Esophagus muscularis mucosa (tissue), 4 donors: ENCODE measurements at regions not wholly inside any gene's neighbourhood (a gene's known extent, or its start where the extent isn't known, plus 50 kb on each side); places are given as distances from the start of the nearest gene placed in this dataset.

ENCODE experiments used
- CTCF ChIP-seq, 3 experiments: fragments of 200-600 bp in 2 of 3; fragments of 450-650 bp in 1 of 3; sonication (generic) in 2 of 3; IDR thresholded peaks; one replicate each; pipeline ENCODE4 v1.5.1; 2017 to 2019; ENCODE audit warnings: antibody characterized with exemption in 3 of 3, mild to moderate bottlenecking in 2 of 3, moderate library complexity in 1 of 3
- EP300 ChIP-seq: sonication (generic); formaldehyde crosslinking; IDR thresholded peaks from one replicate; pipeline ENCODE4 v1.6.1; 2017; ENCODE audit warnings: antibody characterized with exemption
- POLR2AphosphoS5 ChIP-seq, 2 donors: sonication (generic); formaldehyde crosslinking; IDR thresholded peaks; one replicate each; pipeline ENCODE4 v1.6.1; 2017; ENCODE audit warnings: antibody characterized with exemption in 2 of 2

DNA sequence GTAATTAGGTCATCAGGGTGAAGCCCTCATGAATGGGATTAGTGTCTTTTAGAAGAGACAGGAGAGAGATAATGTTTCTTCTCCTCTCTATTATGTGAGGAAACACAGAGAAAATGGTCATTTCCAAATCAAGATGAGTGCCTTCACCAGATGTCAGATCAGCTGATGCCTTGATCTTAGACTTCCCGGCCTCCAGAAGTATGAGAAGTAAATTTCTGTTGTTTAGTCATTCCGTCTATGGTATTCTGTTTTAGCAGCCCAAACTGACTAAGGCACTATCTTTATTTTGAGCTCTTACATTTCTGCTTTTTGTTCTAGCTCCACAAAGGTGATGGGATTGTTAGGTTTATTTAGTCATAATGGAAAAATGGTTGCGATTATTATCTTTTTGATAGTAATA is 273.2 kb upstream of the GADL1 start:
- no peak for TF ChIP-seq EP300
- no peak for TF ChIP-seq CTCF (IDR thresholded peaks at IDR 0.05)
- TF ChIP-seq POLR2AphosphoS5 (IDR thresholded peaks at IDR 0.05): no peak
